ENCODE measurements at regions not wholly inside any gene's neighbourhood (a gene's known extent, or its start where the extent isn't known, plus 50 kb on each side); places are given as distances from the start of the nearest gene placed in this dataset.

DNA sequence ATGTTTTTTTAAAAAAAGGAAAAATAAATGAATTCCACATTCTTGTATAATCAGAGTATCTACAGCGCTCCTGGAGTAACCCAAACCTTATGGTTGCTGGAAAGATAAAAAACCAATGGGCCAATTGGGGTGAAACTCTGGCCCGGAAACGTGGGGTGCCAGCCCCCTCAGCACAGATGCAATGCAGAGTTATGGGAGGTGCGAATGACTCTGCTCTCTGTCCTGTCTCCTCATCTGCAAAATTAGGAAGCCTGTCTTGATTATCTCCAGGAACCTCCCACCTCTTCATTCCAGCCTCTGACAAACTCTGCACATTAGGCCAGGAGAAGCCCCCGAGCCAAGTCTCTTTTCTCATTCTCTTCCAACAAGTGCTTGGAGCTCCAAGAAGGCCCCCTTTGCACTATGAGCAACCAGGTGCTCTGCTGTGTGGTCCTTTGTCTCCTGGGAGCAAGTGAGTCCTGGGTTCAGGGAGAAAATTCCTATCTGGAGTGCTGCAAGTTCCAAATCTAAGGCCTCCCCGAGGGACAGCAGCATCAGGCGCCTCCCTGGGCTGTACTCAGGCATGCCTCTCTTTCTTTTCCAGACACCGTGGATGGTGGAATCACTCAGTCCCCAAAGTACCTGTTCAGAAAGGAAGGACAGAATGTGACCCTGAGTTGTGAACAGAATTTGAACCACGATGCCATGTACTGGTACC is 130.5 kb upstream of the PRSS1 start:
- H3K4me1 ChIP-seq (ENCODE audit: insufficient read depth) = peaks cover 5% of the 10 kb centered on the region
- no peaks in the 10 kb centered on the region for H3K9me2 ChIP-seq (ENCODE audit: insufficient read depth)
- H3K79me2 ChIP-seq (replicated peaks; ENCODE audit: insufficient read depth) = no peaks in the 10 kb centered on the region
- no peaks in the 10 kb centered on the region for H3K27me3 ChIP-seq (ENCODE audit: insufficient read depth)
- H3F3A ChIP-seq (replicated peaks; ENCODE audit: low read depth) = no peaks in the 10 kb centered on the region
- no peaks in the 10 kb centered on the region for H3K36me3 ChIP-seq (ENCODE audit: insufficient read depth)
- H4K20me1 ChIP-seq (replicated peaks; ENCODE audit: insufficient read depth) = no peaks in the 10 kb centered on the region
- Mint-ChIP-seq H3K27ac (no peak overlapping the region), H3K36me3 (ENCODE audit: low read depth) (no peaks in the 10 kb centered on the region), H3K4me3 (no peak overlapping the region), H3K4me1 (peaks cover 5% of the 10 kb centered on the region; the same call in 2 of the 3 replicates), H3K27me3 (ENCODE audit: insufficient read depth, low read depth, poor library complexity) (peaks cover 1% of the 10 kb centered on the region), H3K9me3 (no peaks in the 10 kb centered on the region)
- ATAC-seq (no peak), DNase-seq (ENCODE audit: low spot score) (no peak)
- no peak overlapping the region for H3K27ac ChIP-seq (ENCODE audit: low read depth)
- H2AFZ ChIP-seq = peak overlapping the region; percentile 74; the same call in 1 of the 2 replicates
- TF ChIP-seq, protein P1, sequence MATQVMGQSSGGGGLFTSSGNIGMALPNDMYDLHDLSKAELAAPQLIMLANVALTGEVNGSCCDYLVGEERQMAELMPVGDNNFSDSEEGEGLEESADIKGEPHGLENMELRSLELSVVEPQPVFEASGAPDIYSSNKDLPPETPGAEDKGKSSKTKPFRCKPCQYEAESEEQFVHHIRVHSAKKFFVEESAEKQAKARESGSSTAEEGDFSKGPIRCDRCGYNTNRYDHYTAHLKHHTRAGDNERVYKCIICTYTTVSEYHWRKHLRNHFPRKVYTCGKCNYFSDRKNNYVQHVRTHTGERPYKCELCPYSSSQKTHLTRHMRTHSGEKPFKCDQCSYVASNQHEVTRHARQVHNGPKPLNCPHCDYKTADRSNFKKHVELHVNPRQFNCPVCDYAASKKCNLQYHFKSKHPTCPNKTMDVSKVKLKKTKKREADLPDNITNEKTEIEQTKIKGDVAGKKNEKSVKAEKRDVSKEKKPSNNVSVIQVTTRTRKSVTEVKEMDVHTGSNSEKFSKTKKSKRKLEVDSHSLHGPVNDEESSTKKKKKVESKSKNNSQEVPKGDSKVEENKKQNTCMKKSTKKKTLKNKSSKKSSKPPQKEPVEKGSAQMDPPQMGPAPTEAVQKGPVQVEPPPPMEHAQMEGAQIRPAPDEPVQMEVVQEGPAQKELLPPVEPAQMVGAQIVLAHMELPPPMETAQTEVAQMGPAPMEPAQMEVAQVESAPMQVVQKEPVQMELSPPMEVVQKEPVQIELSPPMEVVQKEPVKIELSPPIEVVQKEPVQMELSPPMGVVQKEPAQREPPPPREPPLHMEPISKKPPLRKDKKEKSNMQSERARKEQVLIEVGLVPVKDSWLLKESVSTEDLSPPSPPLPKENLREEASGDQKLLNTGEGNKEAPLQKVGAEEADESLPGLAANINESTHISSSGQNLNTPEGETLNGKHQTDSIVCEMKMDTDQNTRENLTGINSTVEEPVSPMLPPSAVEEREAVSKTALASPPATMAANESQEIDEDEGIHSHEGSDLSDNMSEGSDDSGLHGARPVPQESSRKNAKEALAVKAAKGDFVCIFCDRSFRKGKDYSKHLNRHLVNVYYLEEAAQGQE (IDR thresholded peaks at IDR 0.05; ENCODE audit: unreplicated experiment) = no peak
- TF ChIP-seq, protein P2, sequence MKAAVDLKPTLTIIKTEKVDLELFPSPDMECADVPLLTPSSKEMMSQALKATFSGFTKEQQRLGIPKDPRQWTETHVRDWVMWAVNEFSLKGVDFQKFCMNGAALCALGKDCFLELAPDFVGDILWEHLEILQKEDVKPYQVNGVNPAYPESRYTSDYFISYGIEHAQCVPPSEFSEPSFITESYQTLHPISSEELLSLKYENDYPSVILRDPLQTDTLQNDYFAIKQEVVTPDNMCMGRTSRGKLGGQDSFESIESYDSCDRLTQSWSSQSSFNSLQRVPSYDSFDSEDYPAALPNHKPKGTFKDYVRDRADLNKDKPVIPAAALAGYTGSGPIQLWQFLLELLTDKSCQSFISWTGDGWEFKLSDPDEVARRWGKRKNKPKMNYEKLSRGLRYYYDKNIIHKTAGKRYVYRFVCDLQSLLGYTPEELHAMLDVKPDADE (IDR thresholded peaks at IDR 0.05) = no peak
- no peak for TF ChIP-seq ZNF114 (CRISPR knock-in tag; IDR thresholded peaks at IDR 0.05)
- TF ChIP-seq STAT1 (IDR thresholded peaks at IDR 0.05; ENCODE audit: unreplicated experiment) = no peak
- no peak for TF ChIP-seq ZNF331 (CRISPR knock-in tag; IDR thresholded peaks at IDR 0.05; ENCODE audit: low read depth)
- no peak for TF ChIP-seq POLR2AphosphoS5 (IDR thresholded peaks at IDR 0.05; ENCODE audit: low read depth)
- no peak for TF ChIP-seq CREB1 (CRISPR knock-in tag; IDR thresholded peaks at IDR 0.05; ENCODE audit: low read depth)
- no peak for TF ChIP-seq NANOG (IDR thresholded peaks at IDR 0.05; ENCODE audit: borderline replicate concordance)
- TF ChIP-seq EZH2 (IDR thresholded peaks at IDR 0.05; ENCODE audit: low read depth, unreplicated experiment) = no peak
- TF ChIP-seq, protein P3, sequence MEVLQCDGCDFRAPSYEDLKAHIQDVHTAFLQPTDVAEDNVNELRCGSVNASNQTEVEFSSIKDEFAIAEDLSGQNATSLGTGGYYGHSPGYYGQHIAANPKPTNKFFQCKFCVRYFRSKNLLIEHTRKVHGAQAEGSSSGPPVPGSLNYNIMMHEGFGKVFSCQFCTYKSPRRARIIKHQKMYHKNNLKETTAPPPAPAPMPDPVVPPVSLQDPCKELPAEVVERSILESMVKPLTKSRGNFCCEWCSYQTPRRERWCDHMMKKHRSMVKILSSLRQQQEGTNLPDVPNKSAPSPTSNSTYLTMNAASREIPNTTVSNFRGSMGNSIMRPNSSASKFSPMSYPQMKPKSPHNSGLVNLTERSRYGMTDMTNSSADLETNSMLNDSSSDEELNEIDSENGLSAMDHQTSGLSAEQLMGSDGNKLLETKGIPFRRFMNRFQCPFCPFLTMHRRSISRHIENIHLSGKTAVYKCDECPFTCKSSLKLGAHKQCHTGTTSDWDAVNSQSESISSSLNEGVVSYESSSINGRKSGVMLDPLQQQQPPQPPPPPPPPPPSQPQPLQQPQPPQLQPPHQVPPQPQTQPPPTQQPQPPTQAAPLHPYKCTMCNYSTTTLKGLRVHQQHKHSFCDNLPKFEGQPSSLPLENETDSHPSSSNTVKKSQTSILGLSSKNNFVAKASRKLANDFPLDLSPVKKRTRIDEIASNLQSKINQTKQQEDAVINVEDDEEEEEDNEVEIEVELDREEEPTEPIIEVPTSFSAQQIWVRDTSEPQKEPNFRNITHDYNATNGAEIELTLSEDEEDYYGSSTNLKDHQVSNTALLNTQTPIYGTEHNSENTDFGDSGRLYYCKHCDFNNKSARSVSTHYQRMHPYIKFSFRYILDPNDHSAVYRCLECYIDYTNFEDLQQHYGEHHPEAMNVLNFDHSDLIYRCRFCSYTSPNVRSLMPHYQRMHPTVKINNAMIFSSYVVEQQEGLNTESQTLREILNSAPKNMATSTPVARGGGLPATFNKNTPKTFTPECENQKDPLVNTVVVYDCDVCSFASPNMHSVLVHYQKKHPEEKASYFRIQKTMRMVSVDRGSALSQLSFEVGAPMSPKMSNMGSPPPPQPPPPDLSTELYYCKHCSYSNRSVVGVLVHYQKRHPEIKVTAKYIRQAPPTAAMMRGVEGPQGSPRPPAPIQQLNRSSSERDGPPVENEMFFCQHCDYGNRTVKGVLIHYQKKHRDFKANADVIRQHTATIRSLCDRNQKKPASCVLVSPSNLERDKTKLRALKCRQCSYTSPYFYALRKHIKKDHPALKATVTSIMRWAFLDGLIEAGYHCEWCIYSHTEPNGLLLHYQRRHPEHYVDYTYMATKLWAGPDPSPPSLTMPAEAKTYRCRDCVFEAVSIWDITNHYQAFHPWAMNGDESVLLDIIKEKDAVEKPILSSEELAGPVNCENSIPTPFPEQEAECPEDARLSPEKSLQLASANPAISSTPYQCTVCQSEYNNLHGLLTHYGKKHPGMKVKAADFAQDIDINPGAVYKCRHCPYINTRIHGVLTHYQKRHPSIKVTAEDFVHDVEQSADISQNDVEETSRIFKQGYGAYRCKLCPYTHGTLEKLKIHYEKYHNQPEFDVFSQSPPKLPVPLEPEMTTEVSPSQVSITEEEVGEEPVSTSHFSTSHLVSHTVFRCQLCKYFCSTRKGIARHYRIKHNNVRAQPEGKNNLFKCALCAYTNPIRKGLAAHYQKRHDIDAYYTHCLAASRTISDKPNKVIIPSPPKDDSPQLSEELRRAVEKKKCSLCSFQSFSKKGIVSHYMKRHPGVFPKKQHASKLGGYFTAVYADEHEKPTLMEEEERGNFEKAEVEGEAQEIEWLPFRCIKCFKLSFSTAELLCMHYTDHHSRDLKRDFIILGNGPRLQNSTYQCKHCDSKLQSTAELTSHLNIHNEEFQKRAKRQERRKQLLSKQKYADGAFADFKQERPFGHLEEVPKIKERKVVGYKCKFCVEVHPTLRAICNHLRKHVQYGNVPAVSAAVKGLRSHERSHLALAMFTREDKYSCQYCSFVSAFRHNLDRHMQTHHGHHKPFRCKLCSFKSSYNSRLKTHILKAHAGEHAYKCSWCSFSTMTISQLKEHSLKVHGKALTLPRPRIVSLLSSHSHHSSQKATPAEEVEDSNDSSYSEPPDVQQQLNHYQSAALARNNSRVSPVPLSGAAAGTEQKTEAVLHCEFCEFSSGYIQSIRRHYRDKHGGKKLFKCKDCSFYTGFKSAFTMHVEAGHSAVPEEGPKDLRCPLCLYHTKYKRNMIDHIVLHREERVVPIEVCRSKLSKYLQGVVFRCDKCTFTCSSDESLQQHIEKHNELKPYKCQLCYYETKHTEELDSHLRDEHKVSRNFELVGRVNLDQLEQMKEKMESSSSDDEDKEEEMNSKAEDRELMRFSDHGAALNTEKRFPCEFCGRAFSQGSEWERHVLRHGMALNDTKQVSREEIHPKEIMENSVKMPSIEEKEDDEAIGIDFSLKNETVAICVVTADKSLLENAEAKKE (CRISPR knock-in tag; IDR thresholded peaks at IDR 0.05) = no peak
- no peak overlapping the region for H3K4me2 ChIP-seq
- H3K4me3 ChIP-seq = no peak overlapping the region

Measured in GM23338 (cell line).